ENCODE measurements at regions not wholly inside any gene's neighbourhood (a gene's known extent, or its start where the extent isn't known, plus 50 kb on each side); places are given as distances from the start of the nearest gene placed in this dataset.

- no peak for DNase-seq (ENCODE audit: low read depth in 2 of 3, low spot score in 1 of 3)
These were observed 400.3 kb downstream of the MTX2 start for GRCh38 chr2:176669398-176670174.

- no peak for DNase-seq (ENCODE audit: low read depth in 2 of 3, low spot score in 1 of 3)
These were observed 406.2 kb downstream of the MTX2 start for GRCh38 chr2:176675271-176675949.

GRCh38 chr2:176677746-176678265 lies 408.6 kb downstream of the MTX2 start:
- no peak for DNase-seq (ENCODE audit: low read depth in 2 of 3, low spot score in 1 of 3)

- DNase-seq (ENCODE audit: low read depth in 2 of 3, low spot score in 1 of 3), result no peak
These were observed 409.3 kb downstream of the MTX2 start for GRCh38 chr2:176678571-176678970.

GRCh38 chr2:176679061-176679669 lies 409.9 kb downstream of the MTX2 start:
- DNase-seq (ENCODE audit: low read depth in 2 of 3, low spot score in 1 of 3), result no peak

- DNase-seq (ENCODE audit: low read depth in 2 of 3, low spot score in 1 of 3), result no peak
These were observed 411.8 kb downstream of the MTX2 start for GRCh38 chr2:176680916-176681516.

GRCh38 chr2:176681584-176682115 lies 412.4 kb downstream of the MTX2 start:
- no peak for DNase-seq (ENCODE audit: low read depth in 2 of 3, low spot score in 1 of 3)

GRCh38 chr2:176682278-176682677 lies 413.0 kb downstream of the MTX2 start:
- no peak for DNase-seq (ENCODE audit: low read depth in 2 of 3, low spot score in 1 of 3)

- no peak for DNase-seq (ENCODE audit: low read depth in 2 of 3, low spot score in 1 of 3)
These were observed 414.4 kb downstream of the MTX2 start for GRCh38 chr2:176683618-176684111.

GRCh38 chr2:176685908-176686307 lies 416.7 kb downstream of the MTX2 start:
- DNase-seq (ENCODE audit: low read depth in 2 of 3, low spot score in 1 of 3), result no peak

- no peak for DNase-seq (ENCODE audit: low read depth in 2 of 3, low spot score in 1 of 3)
These were observed 417.1 kb downstream of the MTX2 start for GRCh38 chr2:176686328-176686727.

GRCh38 chr2:176687342-176687741 lies 418.1 kb downstream of the MTX2 start:
- no peak for DNase-seq (ENCODE audit: low read depth in 2 of 3, low spot score in 1 of 3)

- DNase-seq (ENCODE audit: low read depth in 2 of 3, low spot score in 1 of 3), result no peak
These were observed 418.7 kb downstream of the MTX2 start for GRCh38 chr2:176687944-176688343.

GRCh38 chr2:176689711-176690110 lies 420.5 kb downstream of the MTX2 start:
- DNase-seq (ENCODE audit: low read depth in 2 of 3, low spot score in 1 of 3), result no peak

GRCh38 chr2:176691471-176691870 lies 422.2 kb downstream of the MTX2 start:
- DNase-seq (ENCODE audit: low read depth in 2 of 3, low spot score in 1 of 3), result no peak

GRCh38 chr2:176692533-176692932 lies 423.3 kb downstream of the MTX2 start:
- no peak for DNase-seq (ENCODE audit: low read depth in 2 of 3, low spot score in 1 of 3)

GRCh38 chr2:176699098-176699497 lies 429.9 kb downstream of the MTX2 start:
- DNase-seq (ENCODE audit: low read depth in 2 of 3, low spot score in 1 of 3), result no peak

GRCh38 chr2:176699644-176700043 lies 430.4 kb downstream of the MTX2 start:
- no peak for DNase-seq (ENCODE audit: low read depth in 2 of 3, low spot score in 1 of 3)

- DNase-seq (ENCODE audit: low read depth in 2 of 3, low spot score in 1 of 3), result no peak
These were observed 432.9 kb downstream of the MTX2 start for GRCh38 chr2:176702131-176702530.

GRCh38 chr2:176704282-176704858 lies 435.1 kb downstream of the MTX2 start:
- DNase-seq (ENCODE audit: low read depth in 2 of 3, low spot score in 1 of 3), result no peak
